Prostate gland (tissue), 2 donors: ENCODE measurements at regions not wholly inside any gene's neighbourhood (a gene's known extent, or its start where the extent isn't known, plus 50 kb on each side); places are given as distances from the start of the nearest gene placed in this dataset.

Source experiments
- POLR2AphosphoS5 ChIP-seq: sonication (generic); formaldehyde crosslinking; IDR thresholded peaks from one replicate; pipeline ENCODE4 v1.6.1; 2017; ENCODE audit warnings: antibody characterized with exemption
- TF ChIP-seq, protein P1 (sequence below), 4 experiments: fragments of 200-600 bp in 2 of 4; fragments of 450-650 bp in 2 of 4; sonication (generic) in 2 of 4; IDR thresholded peaks; 1 replicate in 3 of 4; 2 replicates in 1 of 4; pipeline ENCODE4 v1.5.1; 2016 to 2019; ENCODE audit warnings: antibody characterized with exemption in 4 of 4, mild to moderate bottlenecking in 2 of 4, moderate library complexity in 2 of 4

DNA sequence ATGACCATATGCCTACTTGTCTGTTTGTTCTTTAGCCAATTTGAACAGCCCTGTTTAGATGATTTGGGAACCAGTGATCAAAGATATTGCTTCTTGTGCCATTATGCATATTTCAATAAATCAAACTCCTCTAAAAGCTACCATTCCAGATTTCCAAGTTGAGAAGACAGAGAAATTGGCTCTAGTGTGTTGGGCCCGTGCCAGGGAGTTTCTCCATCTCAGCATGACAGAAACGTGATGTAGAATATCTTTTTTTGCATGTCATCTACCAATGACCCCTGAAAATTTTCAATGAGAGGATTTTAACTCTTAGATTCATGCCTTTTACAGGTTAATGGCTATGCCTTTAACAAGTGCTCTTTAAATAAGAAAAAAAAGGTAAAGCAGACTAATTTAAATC lies 50.7 kb upstream of the CABCOCO1 start:
- TF ChIP-seq, protein P1, sequence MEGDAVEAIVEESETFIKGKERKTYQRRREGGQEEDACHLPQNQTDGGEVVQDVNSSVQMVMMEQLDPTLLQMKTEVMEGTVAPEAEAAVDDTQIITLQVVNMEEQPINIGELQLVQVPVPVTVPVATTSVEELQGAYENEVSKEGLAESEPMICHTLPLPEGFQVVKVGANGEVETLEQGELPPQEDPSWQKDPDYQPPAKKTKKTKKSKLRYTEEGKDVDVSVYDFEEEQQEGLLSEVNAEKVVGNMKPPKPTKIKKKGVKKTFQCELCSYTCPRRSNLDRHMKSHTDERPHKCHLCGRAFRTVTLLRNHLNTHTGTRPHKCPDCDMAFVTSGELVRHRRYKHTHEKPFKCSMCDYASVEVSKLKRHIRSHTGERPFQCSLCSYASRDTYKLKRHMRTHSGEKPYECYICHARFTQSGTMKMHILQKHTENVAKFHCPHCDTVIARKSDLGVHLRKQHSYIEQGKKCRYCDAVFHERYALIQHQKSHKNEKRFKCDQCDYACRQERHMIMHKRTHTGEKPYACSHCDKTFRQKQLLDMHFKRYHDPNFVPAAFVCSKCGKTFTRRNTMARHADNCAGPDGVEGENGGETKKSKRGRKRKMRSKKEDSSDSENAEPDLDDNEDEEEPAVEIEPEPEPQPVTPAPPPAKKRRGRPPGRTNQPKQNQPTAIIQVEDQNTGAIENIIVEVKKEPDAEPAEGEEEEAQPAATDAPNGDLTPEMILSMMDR (IDR thresholded peaks at IDR 0.05), result no peak
- no peak for TF ChIP-seq POLR2AphosphoS5
